ENCODE measurements at regions not wholly inside any gene's neighbourhood (a gene's known extent, or its start where the extent isn't known, plus 50 kb on each side); places are given as distances from the start of the nearest gene placed in this dataset.

- DNase-seq (no peak), ATAC-seq (no peak)
- Histone ChIP-seq H3K9me3 (no peaks in the 10 kb centered on the region), H3K36me3 (no peaks in the 10 kb centered on the region), H3K27ac (no peak overlapping the region), H3K4me1 (no peaks in the 10 kb centered on the region), H3K27me3 (no peaks in the 10 kb centered on the region), H3K4me3 (no peak overlapping the region)
- TF ChIP-seq CTCF (IDR thresholded peaks at IDR 0.05 in 4 of 5, conservative IDR thresholded peaks at IDR 0.05 in 1 of 5) (no peak), POLR2A (IDR thresholded peaks at IDR 0.05) (no peak)
- in situ Hi-C loops (cut with MboI; ENCODE audit: low sequenced_read_pairs in 4 of 4) (no loop called here), intact Hi-C loops (cut with DNase I; ENCODE audit: low total_unique reads) (no loop called here)
These were observed 466.0 kb downstream of the PLK2 start for GRCh38 chr5:57993866-57994265.

- no peaks in the 10 kb centered on the region for H3K9me3 ChIP-seq
- DNase-seq (no peak), ATAC-seq (no peak)
- no peak overlapping the region for H3K4me3 ChIP-seq
- H3K4me1 ChIP-seq, result no peaks in the 10 kb centered on the region
- no peak overlapping the region for H3K27ac ChIP-seq
- H3K36me3 ChIP-seq, result no peaks in the 10 kb centered on the region
- in situ Hi-C loops (cut with MboI; ENCODE audit: low sequenced_read_pairs in 4 of 4), result no loop called here
- H3K27me3 ChIP-seq, result no peaks in the 10 kb centered on the region
- TF ChIP-seq CTCF (IDR thresholded peaks at IDR 0.05 in 4 of 5, conservative IDR thresholded peaks at IDR 0.05 in 1 of 5) (no peak), POLR2A (IDR thresholded peaks at IDR 0.05) (no peak)
- intact Hi-C loops (cut with DNase I; ENCODE audit: low total_unique reads), result no loop called here
These were observed 470.5 kb downstream of the PLK2 start for GRCh38 chr5:57989378-57989777.

GRCh38 chr5:57988813-57989212, 471.1 kb downstream of the PLK2 start:
- TF ChIP-seq POLR2A (IDR thresholded peaks at IDR 0.05), result no peak
- ATAC-seq, result no peak
- intact Hi-C loops (cut with DNase I; ENCODE audit: low total_unique reads), result no loop called here

GRCh38 chr5:57987552-57987951, 472.3 kb downstream of the PLK2 start:
- in situ Hi-C loops (cut with MboI; ENCODE audit: low sequenced_read_pairs in 4 of 4), result no loop called here
- DNase-seq, result no peak

More at GRCh38 chr5:57988813-57989212, 471.1 kb downstream of the PLK2 start:
- in situ Hi-C loops (cut with MboI; ENCODE audit: low sequenced_read_pairs in 4 of 4), result no loop called here
- Histone ChIP-seq H3K27ac (no peak overlapping the region), H3K4me1 (no peaks in the 10 kb centered on the region), H3K36me3 (no peaks in the 10 kb centered on the region), H3K9me3 (no peaks in the 10 kb centered on the region), H3K27me3 (no peaks in the 10 kb centered on the region), H3K4me3 (no peak overlapping the region)
- DNase-seq, result no peak

GRCh38 chr5:57986761-57987341, 473.0 kb downstream of the PLK2 start:
- Histone ChIP-seq H3K27me3 (no peaks in the 10 kb centered on the region), H3K36me3 (no peaks in the 10 kb centered on the region), H3K9me3 (no peaks in the 10 kb centered on the region), H3K4me3 (no peak overlapping the region), H3K27ac (no peak overlapping the region), H3K4me1 (no peaks in the 10 kb centered on the region)
- in situ Hi-C loops (cut with MboI; ENCODE audit: low sequenced_read_pairs in 4 of 4), result no loop called here
- TF ChIP-seq POLR2A (IDR thresholded peaks at IDR 0.05) (no peak), CTCF (IDR thresholded peaks at IDR 0.05 in 4 of 5, conservative IDR thresholded peaks at IDR 0.05 in 1 of 5) (no peak)
- intact Hi-C loops (cut with DNase I; ENCODE audit: low total_unique reads), result no loop called here
- ATAC-seq, result no peak
- no peak for DNase-seq

More at GRCh38 chr5:57987552-57987951, 472.3 kb downstream of the PLK2 start:
- H3K9me3 ChIP-seq, result no peaks in the 10 kb centered on the region
- H3K4me1 ChIP-seq, result no peaks in the 10 kb centered on the region
- TF ChIP-seq CTCF (IDR thresholded peaks at IDR 0.05 in 4 of 5, conservative IDR thresholded peaks at IDR 0.05 in 1 of 5), result no peak
- H3K36me3 ChIP-seq, result no peaks in the 10 kb centered on the region
- no peaks in the 10 kb centered on the region for H3K27me3 ChIP-seq
- ATAC-seq, result no peak
- no peak overlapping the region for H3K27ac ChIP-seq
- no peak overlapping the region for H3K4me3 ChIP-seq
- intact Hi-C loops (cut with DNase I; ENCODE audit: low total_unique reads), result no loop called here
